ENCODE measurements at regions not wholly inside any gene's neighbourhood (a gene's known extent, or its start where the extent isn't known, plus 50 kb on each side); places are given as distances from the start of the nearest gene placed in this dataset.

- H3K4me1 Mint-ChIP-seq (ENCODE audit: unreplicated experiment) = no peaks in the 10 kb centered on the region
- peaks cover 1% of the 10 kb centered on the region for H3K27me3 Mint-ChIP-seq (ENCODE audit: unreplicated experiment)
- no peak for TF ChIP-seq CTCF (IDR thresholded peaks at IDR 0.05; ENCODE audit: unreplicated experiment)
- no peak overlapping the region for H3K27ac Mint-ChIP-seq (ENCODE audit: unreplicated experiment)
- H3K9me3 Mint-ChIP-seq (ENCODE audit: unreplicated experiment) = no peaks in the 10 kb centered on the region
- H3K4me3 Mint-ChIP-seq (ENCODE audit: unreplicated experiment) = no peak overlapping the region
- no peak for DNase-seq (ENCODE audit: low spot score)
- no peaks in the 10 kb centered on the region for H3K36me3 Mint-ChIP-seq (ENCODE audit: low read depth, unreplicated experiment)
These were observed 1556.2 kb downstream of the SLITRK5 start for GRCh38 chr13:89227356-89227755.

DNA sequence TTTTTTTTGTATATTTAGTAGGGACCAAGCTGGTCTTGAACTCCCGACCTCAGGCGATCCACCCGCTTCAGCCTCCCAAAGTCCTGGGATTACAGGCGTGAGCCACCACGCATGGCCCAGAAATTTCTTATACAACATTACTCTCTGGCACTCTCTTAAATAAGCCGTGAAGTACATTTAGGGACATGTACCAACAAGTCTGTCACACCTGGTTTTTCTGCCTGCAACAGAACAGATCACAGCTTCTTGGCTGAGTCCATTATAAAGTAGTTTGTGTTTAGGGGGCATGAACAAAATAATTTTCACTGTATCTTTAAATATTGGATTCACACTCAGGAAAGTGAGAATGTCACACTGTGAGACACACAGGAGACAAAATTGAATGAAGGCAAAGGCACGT is 1567.3 kb downstream of the SLITRK5 start:
- TF ChIP-seq CTCF (IDR thresholded peaks at IDR 0.05; ENCODE audit: unreplicated experiment) = no peak
- Mint-ChIP-seq H3K4me1 (ENCODE audit: unreplicated experiment) (no peaks in the 10 kb centered on the region), H3K4me3 (ENCODE audit: unreplicated experiment) (no peak overlapping the region), H3K36me3 (ENCODE audit: low read depth, unreplicated experiment) (no peaks in the 10 kb centered on the region), H3K9me3 (ENCODE audit: unreplicated experiment) (no peaks in the 10 kb centered on the region), H3K27ac (ENCODE audit: unreplicated experiment) (no peak overlapping the region), H3K27me3 (ENCODE audit: unreplicated experiment) (no peaks in the 10 kb centered on the region)
- no peak for DNase-seq (ENCODE audit: low spot score)

DNA sequence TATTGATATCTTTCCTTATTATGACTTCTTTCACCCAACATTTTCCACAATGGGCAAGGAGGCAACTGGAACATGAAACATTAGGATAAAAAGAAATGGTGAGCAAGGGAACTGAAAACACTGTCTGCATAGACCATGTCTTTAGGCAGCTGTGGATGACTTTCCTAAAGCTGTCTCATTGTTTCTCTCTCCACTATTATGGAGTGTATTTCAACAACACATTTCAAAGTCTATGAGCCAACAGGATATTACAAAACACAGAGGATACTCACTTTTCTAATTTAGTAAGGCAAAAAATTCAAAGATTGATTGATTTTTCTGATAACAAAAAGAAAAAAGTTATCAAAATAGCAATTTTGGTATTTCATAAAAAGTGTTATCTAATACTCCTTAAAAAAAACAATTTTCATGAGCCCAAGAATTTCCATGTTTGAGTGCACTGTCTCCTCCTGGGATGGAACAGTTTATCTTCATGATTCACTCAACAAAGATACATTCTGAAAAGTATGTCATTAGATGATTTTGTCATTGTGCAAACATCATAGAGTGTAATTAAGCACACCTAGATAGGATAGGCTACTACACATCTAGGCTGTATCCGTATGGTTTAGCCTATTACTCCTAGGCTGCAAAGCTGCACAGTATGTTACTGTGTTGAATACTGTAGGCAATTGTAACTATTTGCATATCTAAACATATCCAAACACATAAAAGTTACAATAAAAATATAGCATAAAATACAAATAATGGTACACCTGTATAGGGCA is 1568.4 kb downstream of the SLITRK5 start:
- no peak for TF ChIP-seq CTCF (IDR thresholded peaks at IDR 0.05; ENCODE audit: unreplicated experiment)
- Mint-ChIP-seq H3K4me1 (ENCODE audit: unreplicated experiment) (peaks cover 3% of the 10 kb centered on the region), H3K36me3 (ENCODE audit: low read depth, unreplicated experiment) (no peaks in the 10 kb centered on the region), H3K4me3 (ENCODE audit: unreplicated experiment) (no peak overlapping the region), H3K27me3 (ENCODE audit: unreplicated experiment) (no peaks in the 10 kb centered on the region), H3K9me3 (ENCODE audit: unreplicated experiment) (no peaks in the 10 kb centered on the region), H3K27ac (ENCODE audit: unreplicated experiment) (no peak overlapping the region)
- no peak for DNase-seq (ENCODE audit: low spot score)

DNA sequence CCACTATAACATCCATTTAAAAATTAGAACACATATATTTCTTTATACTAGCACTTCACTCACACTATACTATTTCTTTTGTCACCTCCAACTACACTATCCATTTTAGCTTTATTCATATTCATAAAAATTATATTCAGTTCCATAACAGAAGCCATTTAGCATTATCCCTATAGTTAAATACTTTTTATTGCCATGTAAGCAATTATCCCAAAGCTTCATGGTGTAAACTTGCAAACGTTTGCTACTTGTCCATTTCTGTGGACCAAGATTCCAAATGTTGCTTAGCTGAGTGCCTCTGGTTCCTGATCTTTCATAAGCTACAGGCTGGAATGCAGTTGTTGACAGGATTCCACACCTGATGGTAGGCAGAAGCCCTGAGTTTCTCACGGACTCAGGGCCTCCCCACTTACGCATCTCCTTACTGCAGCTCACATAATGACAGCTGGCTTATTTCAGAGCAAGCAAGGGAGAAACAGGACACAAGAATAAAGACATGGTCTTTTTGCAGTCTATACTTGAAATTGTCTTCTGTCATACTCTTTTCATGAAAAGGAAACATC is 1584.8 kb downstream of the SLITRK5 start:
- Mint-ChIP-seq H3K27me3 (ENCODE audit: unreplicated experiment) (no peaks in the 10 kb centered on the region), H3K4me3 (ENCODE audit: unreplicated experiment) (no peak overlapping the region), H3K4me1 (ENCODE audit: unreplicated experiment) (no peaks in the 10 kb centered on the region), H3K36me3 (ENCODE audit: low read depth, unreplicated experiment) (no peaks in the 10 kb centered on the region), H3K9me3 (ENCODE audit: unreplicated experiment) (no peaks in the 10 kb centered on the region), H3K27ac (ENCODE audit: unreplicated experiment) (no peak overlapping the region)
- TF ChIP-seq CTCF (IDR thresholded peaks at IDR 0.05; ENCODE audit: unreplicated experiment) = no peak
- DNase-seq (ENCODE audit: low spot score) = no peak

- no peak overlapping the region for H3K27ac Mint-ChIP-seq (ENCODE audit: unreplicated experiment)
- no peaks in the 10 kb centered on the region for H3K4me1 Mint-ChIP-seq (ENCODE audit: unreplicated experiment)
These were observed 1596.6 kb downstream of the SLITRK5 start for GRCh38 chr13:89267734-89268133.

More at GRCh38 chr13:89267734-89268133, 1596.6 kb downstream of the SLITRK5 start:
- no peak for DNase-seq (ENCODE audit: low spot score)
- Mint-ChIP-seq H3K36me3 (ENCODE audit: low read depth, unreplicated experiment) (no peaks in the 10 kb centered on the region), H3K27me3 (ENCODE audit: unreplicated experiment) (no peaks in the 10 kb centered on the region), H3K4me3 (ENCODE audit: unreplicated experiment) (no peak overlapping the region), H3K9me3 (ENCODE audit: unreplicated experiment) (no peaks in the 10 kb centered on the region)
- TF ChIP-seq CTCF (IDR thresholded peaks at IDR 0.05; ENCODE audit: unreplicated experiment) = no peak
